IMR-90 (cell line): ENCODE measurements at regions not wholly inside any gene's neighbourhood (a gene's known extent, or its start where the extent isn't known, plus 50 kb on each side); places are given as distances from the start of the nearest gene placed in this dataset.

Experiments used
- ATAC-seq: fragments of 200-7000 bp; cut with Tn5 transposase; 2 replicates; pipeline ENCODE4 v1.9.1; 2020; ENCODE audit warnings: low read depth, mild to moderate bottlenecking, moderate library complexity
- BruUV-seq: library from RNA; stranded (reverse); fragments of 400-500 nt; replicated peaks from 2 replicates; lab custom pipeline; 2021; lab: Mats Ljungman, UMichigan
- CTCF ChIA-PET: fragments of 300-600 bp; formaldehyde crosslinking; extraction: SDS; loops from one replicate; lab custom pipeline; 2021; ENCODE audit warnings: antibody characterized with exemption; lab: Yijun Ruan, JAX
- POLR2A ChIA-PET: fragments of 300-600 bp; sonication (Branson Sonifier 250); formaldehyde crosslinking; loops from one replicate; lab custom pipeline; 2022; ENCODE audit warnings: antibody characterized with exemption; ENCODE audit not compliant: unreplicated experiment; lab: Charles Lee
- DNase-seq: peaks from one replicate; pipeline ENCODE4 v3.0.0; 2013
- H2AFZ ChIP-seq: replicated peaks from 2 replicates; pipeline ENCODE3; 2013; ENCODE audit warnings: low read length, mild to moderate bottlenecking; ENCODE audit not compliant: poor library complexity
- H2AK5ac ChIP-seq: 2 replicates; pipeline ENCODE4 v1.6.1; 2013; ENCODE audit warnings: low read depth, low read length, inconsistent platforms
- H2AK9ac ChIP-seq: replicated peaks from 2 replicates; pipeline ENCODE3; 2013; ENCODE audit warnings: mild to moderate bottlenecking, low read depth, low read length, moderate library complexity; ENCODE audit not compliant: poor library complexity
- H2BK120ac ChIP-seq: 2 replicates; pipeline ENCODE4 v1.6.1; 2013; ENCODE audit warnings: low read depth, low read length, inconsistent platforms
- H2BK15ac ChIP-seq: 3 replicates; pipeline ENCODE4 v1.6.1; 2013; ENCODE audit warnings: low read depth, low read length, inconsistent platforms
- H2BK20ac ChIP-seq: 2 replicates; pipeline ENCODE4 v1.6.1; 2013; ENCODE audit warnings: low read depth, mild to moderate bottlenecking, inconsistent platforms, low read length, moderate library complexity
- H2BK5ac ChIP-seq: 2 replicates; pipeline ENCODE4 v1.6.1; 2013; ENCODE audit warnings: mild to moderate bottlenecking, low read depth, low read length, inconsistent platforms; ENCODE audit not compliant: poor library complexity, severe bottlenecking
- H3K14ac ChIP-seq: replicated peaks from 2 replicates; pipeline ENCODE4 v1.6.1; 2013; ENCODE audit warnings: low read depth, low read length, inconsistent platforms
- H3K18ac ChIP-seq: 2 replicates; pipeline ENCODE4 v1.6.1; 2013; ENCODE audit warnings: low read depth, low read length, control low read depth
- H3K23ac ChIP-seq: 2 replicates; pipeline ENCODE4 v1.6.1; 2013; ENCODE audit warnings: low read depth, low read length, inconsistent platforms
- H3K27ac ChIP-seq: 2 replicates; pipeline ENCODE4 v1.5.1; 2013; ENCODE audit warnings: mild to moderate bottlenecking, control low read depth, low read length; ENCODE audit not compliant: insufficient read depth
- H3K27me3 ChIP-seq: 2 replicates; pipeline ENCODE4 v1.6.1; 2013; ENCODE audit warnings: low read length; ENCODE audit not compliant: control insufficient read depth, insufficient read depth
- H3K36me3 ChIP-seq: 2 replicates; pipeline ENCODE4 v1.6.1; 2013; ENCODE audit warnings: low read length, mixed read lengths; ENCODE audit not compliant: control insufficient read depth, insufficient read depth
- H3K4ac ChIP-seq: 2 replicates; pipeline ENCODE4 v1.6.1; 2013; ENCODE audit warnings: low read depth, low read length, inconsistent platforms
- H3K4me1 ChIP-seq: 2 replicates; pipeline ENCODE4 v1.6.1; 2013; ENCODE audit warnings: low read length, mixed read lengths; ENCODE audit not compliant: control insufficient read depth, insufficient read depth
- H3K4me2 ChIP-seq: 2 replicates; pipeline ENCODE4 v1.6.1; 2013; ENCODE audit warnings: low read depth, mild to moderate bottlenecking, control low read depth, low read length, moderate library complexity
- H3K4me3 ChIP-seq: 2 replicates; pipeline ENCODE4 v1.5.1; 2013; ENCODE audit warnings: low read depth, mild to moderate bottlenecking, control low read depth, low read length, moderate library complexity; ENCODE audit not compliant: insufficient read depth
- H3K56ac ChIP-seq: 2 replicates; pipeline ENCODE4 v1.6.1; 2013; ENCODE audit warnings: low read length, inconsistent platforms; ENCODE audit not compliant: insufficient read depth; ENCODE audit errors: extremely low read depth
- H3K79me1 ChIP-seq, 2 experiments: 2 replicates each; pipeline ENCODE4 v1.6.1; 2013; ENCODE audit warnings: low read length in 2 of 2, inconsistent platforms in 1 of 2, low read depth in 1 of 2
- H3K9ac ChIP-seq: 2 replicates; pipeline ENCODE4 v1.6.1; 2013; ENCODE audit warnings: low read depth, low read length, control low read depth
- H3K9me1 ChIP-seq: 2 replicates; pipeline ENCODE4 v1.6.1; 2013; ENCODE audit warnings: low read length, inconsistent platforms; ENCODE audit not compliant: insufficient read depth
- H3K9me3 ChIP-seq: 2 replicates; pipeline ENCODE4 v1.6.1; 2013; ENCODE audit warnings: low read length; ENCODE audit not compliant: control insufficient read depth, insufficient read depth
- H4K20me1 ChIP-seq: 2 replicates; pipeline ENCODE4 v1.6.1; 2013; ENCODE audit warnings: low read length, inconsistent platforms; ENCODE audit not compliant: insufficient read depth
- H4K5ac ChIP-seq: 2 replicates; pipeline ENCODE4 v1.6.1; 2013; ENCODE audit warnings: mild to moderate bottlenecking, low read depth, low read length, control low read depth
- H4K8ac ChIP-seq, 2 experiments: 2 replicates each; pipeline ENCODE4 v1.6.1; 2013; ENCODE audit warnings: low read depth in 2 of 2, low read length in 2 of 2, control low read depth in 1 of 2, inconsistent platforms in 1 of 2
- H4K91ac ChIP-seq: 2 replicates; pipeline ENCODE4 v1.6.1; 2013; ENCODE audit warnings: low read depth, low read length, inconsistent platforms; ENCODE audit not compliant: insufficient read depth
- BHLHE40 ChIP-seq: fragments of 150-350 bp; IDR thresholded peaks from 2 replicates; pipeline ENCODE4 v1.6.1; 2016; ENCODE audit warnings: mild to moderate bottlenecking, low read depth, low read length
- CEBPB ChIP-seq: IDR thresholded peaks from 2 replicates; pipeline ENCODE4 v1.6.1; 2012; ENCODE audit warnings: low read depth, low read length, improper control_type of control experiment
- FOS ChIP-seq: fragments of 150-350 bp; IDR thresholded peaks from 2 replicates; pipeline ENCODE4 v1.6.1; 2016; ENCODE audit warnings: low read depth, low read length
- MXI1 ChIP-seq: IDR thresholded peaks from 2 replicates; pipeline ENCODE4 v1.6.1; 2012; ENCODE audit warnings: low read depth, mild to moderate bottlenecking, low read length, moderate library complexity, borderline replicate concordance
- NFE2L2 ChIP-seq: fragments of 150-350 bp; IDR thresholded peaks from 2 replicates; pipeline ENCODE4 v1.6.1; 2016; ENCODE audit warnings: low read depth, mild to moderate bottlenecking, low read length
- POLR2A ChIP-seq: IDR thresholded peaks from 2 replicates; pipeline ENCODE4 v1.6.1; 2012; ENCODE audit warnings: mild to moderate bottlenecking, low read depth, low read length
- RAD21 ChIP-seq: IDR thresholded peaks from 2 replicates; pipeline ENCODE4 v1.6.1; 2012; ENCODE audit warnings: low read length, improper control_type of control experiment
- RCOR1 ChIP-seq: IDR thresholded peaks from 2 replicates; pipeline ENCODE4 v1.6.1; 2012; ENCODE audit warnings: mild to moderate bottlenecking, low read length, improper control_type of control experiment; ENCODE audit not compliant: insufficient replicate concordance
- RFX5 ChIP-seq: IDR thresholded peaks from 2 replicates; pipeline ENCODE4 v1.8.0; 2012; ENCODE audit warnings: low read depth, mild to moderate bottlenecking, low read length, moderate library complexity
- WGBS, 2 experiments: methylation state at CpG; one replicate each; pipeline versions ENCODE4 v1.1.5 to v1.1.7; 2013; ENCODE audit warnings: missing lambda C conversion rate in 2 of 2; ENCODE audit not compliant: insufficient read length in 1 of 2; ENCODE audit errors: extremely low coverage in 2 of 2; 5-methylcytosine and 5-hydroxymethylcytosine counted together
- dilution Hi-C: fragments of 300-500 bp; cut with HindIII; formaldehyde crosslinking; loops from one replicate; pipeline ENCODE4 v1.14.3; 2018; ENCODE audit warnings: low sequenced_read_pairs; ENCODE audit not compliant: unreplicated experiment
- in situ Hi-C: fragments of 300-500 bp; cut with MboI; formaldehyde crosslinking; loops from 3 replicates; pipeline ENCODE4 v1.14.3; 2019; ENCODE audit warnings: low sequenced_read_pairs, inconsistent platforms, mixed read lengths
- intact Hi-C: fragments of 100-400 bp; cut with micrococcal nuclease; formaldehyde crosslinking; loops from 2 replicates; pipeline ENCODE4 v1.10.0; 2022
- TF ChIP-seq, protein P1 (sequence below): conservative IDR thresholded peaks from 2 replicates; pipeline ENCODE4 v1.5.1; 2012; ENCODE audit warnings: mild to moderate bottlenecking, low read depth, low read length, improper control_type of control experiment
- TF ChIP-seq, protein P2 (sequence below): fragments of 150-350 bp; IDR thresholded peaks from 2 replicates; pipeline ENCODE4 v1.6.1; 2017; ENCODE audit warnings: mild to moderate bottlenecking, antibody characterized with exemption, low read length, low read depth
- TF ChIP-seq, protein P3 (sequence below): fragments of 150-350 bp; IDR thresholded peaks from 2 replicates; pipeline ENCODE4 v1.6.1; 2016; ENCODE audit warnings: low read depth, mild to moderate bottlenecking, low read length, moderate library complexity, borderline replicate concordance

DNA sequence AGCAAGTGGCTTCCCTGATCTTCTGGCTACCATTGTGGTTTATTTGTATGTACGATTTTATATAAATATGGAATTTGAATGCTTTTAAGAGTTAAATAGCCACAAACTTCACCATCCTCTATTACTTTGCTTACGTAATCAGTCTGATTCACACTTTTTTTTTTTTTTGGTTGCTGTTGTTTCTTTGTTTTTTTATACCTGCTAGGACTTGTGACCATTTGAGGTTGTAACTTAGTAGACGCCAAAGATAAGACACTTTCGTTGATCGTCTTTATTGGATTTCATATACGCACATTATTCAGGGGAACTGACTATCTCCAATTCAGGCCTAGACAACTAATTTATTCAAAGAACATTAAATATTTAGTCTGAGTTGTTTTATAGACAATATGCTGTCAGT is 559.0 kb downstream of the CBLN4 start:
- Histone ChIP-seq H4K91ac (no peak overlapping the region), H3K14ac (no peak overlapping the region), H3K27me3 (no peaks in the 10 kb centered on the region), H4K5ac (no peak overlapping the region), H3K27ac (no peak overlapping the region), H3K9me3 (peaks cover 16% of the 10 kb centered on the region), H4K20me1 (no peaks in the 10 kb centered on the region), H3K79me1 (no peaks in the 10 kb centered on the region), H3K4me3 (no peak overlapping the region), H3K4me1 (no peaks in the 10 kb centered on the region), H2BK15ac (no peak overlapping the region), H3K36me3 (no peaks in the 10 kb centered on the region), H4K8ac (no peak overlapping the region), H3K9me1 (no peaks in the 10 kb centered on the region), H3K9ac (no peak overlapping the region), H3K18ac (no peak overlapping the region), H3K4me2 (no peak overlapping the region), H2AFZ (no peak overlapping the region), H2BK20ac (no peak overlapping the region), H2AK5ac (no peak overlapping the region), H3K23ac (no peak overlapping the region), H2BK5ac (no peak overlapping the region), H3K56ac (no peak overlapping the region), H2BK120ac (no peak overlapping the region), H2AK9ac (no peak overlapping the region), H3K4ac (no peak overlapping the region)
- ChIA-PET POLR2A (no interaction called here), CTCF (no interaction called here)
- ATAC-seq: no peak
- intact Hi-C loops: no loop called here
- WGBS, 2 experiments: no CpG with 5 or more reads among the region's 6 CpGs
- TF ChIP-seq CEBPB (no peak), BHLHE40 (no peak), NFE2L2 (no peak), RAD21 (no peak), POLR2A (no peak), MXI1 (no peak), RCOR1 (no peak), FOS (no peak), RFX5 (no peak)
- TF ChIP-seq, protein P1, sequence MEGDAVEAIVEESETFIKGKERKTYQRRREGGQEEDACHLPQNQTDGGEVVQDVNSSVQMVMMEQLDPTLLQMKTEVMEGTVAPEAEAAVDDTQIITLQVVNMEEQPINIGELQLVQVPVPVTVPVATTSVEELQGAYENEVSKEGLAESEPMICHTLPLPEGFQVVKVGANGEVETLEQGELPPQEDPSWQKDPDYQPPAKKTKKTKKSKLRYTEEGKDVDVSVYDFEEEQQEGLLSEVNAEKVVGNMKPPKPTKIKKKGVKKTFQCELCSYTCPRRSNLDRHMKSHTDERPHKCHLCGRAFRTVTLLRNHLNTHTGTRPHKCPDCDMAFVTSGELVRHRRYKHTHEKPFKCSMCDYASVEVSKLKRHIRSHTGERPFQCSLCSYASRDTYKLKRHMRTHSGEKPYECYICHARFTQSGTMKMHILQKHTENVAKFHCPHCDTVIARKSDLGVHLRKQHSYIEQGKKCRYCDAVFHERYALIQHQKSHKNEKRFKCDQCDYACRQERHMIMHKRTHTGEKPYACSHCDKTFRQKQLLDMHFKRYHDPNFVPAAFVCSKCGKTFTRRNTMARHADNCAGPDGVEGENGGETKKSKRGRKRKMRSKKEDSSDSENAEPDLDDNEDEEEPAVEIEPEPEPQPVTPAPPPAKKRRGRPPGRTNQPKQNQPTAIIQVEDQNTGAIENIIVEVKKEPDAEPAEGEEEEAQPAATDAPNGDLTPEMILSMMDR: no peak
- TF ChIP-seq, protein P2, sequence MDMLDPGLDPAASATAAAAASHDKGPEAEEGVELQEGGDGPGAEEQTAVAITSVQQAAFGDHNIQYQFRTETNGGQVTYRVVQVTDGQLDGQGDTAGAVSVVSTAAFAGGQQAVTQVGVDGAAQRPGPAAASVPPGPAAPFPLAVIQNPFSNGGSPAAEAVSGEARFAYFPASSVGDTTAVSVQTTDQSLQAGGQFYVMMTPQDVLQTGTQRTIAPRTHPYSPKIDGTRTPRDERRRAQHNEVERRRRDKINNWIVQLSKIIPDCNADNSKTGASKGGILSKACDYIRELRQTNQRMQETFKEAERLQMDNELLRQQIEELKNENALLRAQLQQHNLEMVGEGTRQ: no peak
- TF ChIP-seq, protein P3, sequence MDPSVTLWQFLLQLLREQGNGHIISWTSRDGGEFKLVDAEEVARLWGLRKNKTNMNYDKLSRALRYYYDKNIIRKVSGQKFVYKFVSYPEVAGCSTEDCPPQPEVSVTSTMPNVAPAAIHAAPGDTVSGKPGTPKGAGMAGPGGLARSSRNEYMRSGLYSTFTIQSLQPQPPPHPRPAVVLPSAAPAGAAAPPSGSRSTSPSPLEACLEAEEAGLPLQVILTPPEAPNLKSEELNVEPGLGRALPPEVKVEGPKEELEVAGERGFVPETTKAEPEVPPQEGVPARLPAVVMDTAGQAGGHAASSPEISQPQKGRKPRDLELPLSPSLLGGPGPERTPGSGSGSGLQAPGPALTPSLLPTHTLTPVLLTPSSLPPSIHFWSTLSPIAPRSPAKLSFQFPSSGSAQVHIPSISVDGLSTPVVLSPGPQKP: no peak
- no TSS peak for BruUV-seq
- dilution Hi-C loops: no loop called here
- in situ Hi-C loops: no loop called here
- no peak for DNase-seq
